Stimulated activated CD4-positive, alpha-beta T cell treated with anti-CD3 and anti-CD28 coated beads, Interleukin-1b, Interleukin-23, amount 100 ng/mL, for 1 hour (primary cell): ENCODE measurements at regions not wholly inside any gene's neighbourhood (a gene's known extent, or its start where the extent isn't known, plus 50 kb on each side); places are given as distances from the start of the nearest gene placed in this dataset.

ENCODE experiments used
- DNase-seq, 2 donors: peaks; one replicate each; pipeline ENCODE4 v3.0.0-alpha.2; 2020; ENCODE audit warnings: low read depth in 2 of 2

GRCh38 chr6:56716229-56716628 lies 73.5 kb upstream of the DST start:
- DNase-seq: no peak

GRCh38 chr6:56715741-56716140 lies 73.1 kb upstream of the DST start:
- no peak for DNase-seq

- DNase-seq: no peak
These were observed 72.3 kb upstream of the DST start for GRCh38 chr6:56714982-56715456.

- DNase-seq: no peak
These were observed 71.6 kb upstream of the DST start for GRCh38 chr6:56714273-56714672.

- DNase-seq: no peak
These were observed 70.6 kb upstream of the DST start for GRCh38 chr6:56713254-56713672.

- DNase-seq: no peak
These were observed 68.3 kb upstream of the DST start for GRCh38 chr6:56710967-56711366.

- DNase-seq: no peak
These were observed 67.0 kb upstream of the DST start for GRCh38 chr6:56709650-56710049.

GRCh38 chr6:56708810-56709597 lies 66.3 kb upstream of the DST start:
- DNase-seq: no peak

- no peak for DNase-seq
These were observed 64.5 kb upstream of the DST start for GRCh38 chr6:56706981-56707726.

- DNase-seq: no peak
These were observed 56.5 kb upstream of the DST start for GRCh38 chr6:56699066-56699654.

- no peak for DNase-seq
These were observed 53.0 kb upstream of the DST start for GRCh38 chr6:56695702-56696101.

GRCh38 chr6:56694002-56694401 lies 51.3 kb upstream of the DST start:
- no peak for DNase-seq

- DNase-seq: no peak
These were observed 50.5 kb upstream of the DST start for GRCh38 chr6:56693246-56693607.

- no peak for DNase-seq
These were observed 50.0 kb upstream of the DST start for GRCh38 chr6:56692523-56693245.
